HepG2 (cell line): ENCODE measurements at regions not wholly inside any gene's neighbourhood (a gene's known extent, or its start where the extent isn't known, plus 50 kb on each side); places are given as distances from the start of the nearest gene placed in this dataset.

Source experiments
- ATAC-seq: fragments of 200-7000 bp; cut with Tn5 transposase; 3 replicates; pipeline ENCODE4 v1.9.1; 2020; ENCODE audit warnings: mild to moderate bottlenecking, moderate library complexity
- BruUV-seq: library from RNA; stranded (reverse); fragments of 400-500 nt; replicated peaks from 2 replicates; lab custom pipeline; 2021; lab: Mats Ljungman, UMichigan
- CTCF ChIA-PET: fragments of 300-600 bp; formaldehyde crosslinking; extraction: SDS; loops from one replicate; lab custom pipeline; 2021; ENCODE audit warnings: low total read pairs, inconsistent platforms, low intra/inter-chr PET ratio; lab: Yijun Ruan, JAX
- POLR2A ChIA-PET: fragments of 350-600 bp; sonication (Branson Sonifier 250); formaldehyde crosslinking; loops from one replicate; lab custom pipeline; 2020; ENCODE audit warnings: antibody characterized with exemption, inconsistent platforms; lab: Yijun Ruan, JAX
- DNase-seq: peaks from one replicate; pipeline ENCODE4 v3.0.0-alpha.2; 2015; ENCODE audit warnings: low spot score
- FAIRE-seq: peaks from 3 replicates; lab custom pipeline; 2011; peaks lifted over from hg19 to GRCh38; lab: Jason Lieb, UNC
- H2AFZ ChIP-seq: one replicate; pipeline ENCODE4 v1.6.1; 2011; ENCODE audit warnings: low read length, inconsistent platforms
- H3K27ac ChIP-seq: fragments of 300-600 bp; 3 replicates; pipeline ENCODE4 v1.8.0; 2011; ENCODE audit warnings: mixed run types, mild to moderate bottlenecking, mixed read lengths, low read length, inconsistent platforms; ENCODE audit not compliant: insufficient read depth; ENCODE audit errors: extremely low read length
- H3K27me3 ChIP-seq, 2 experiments: fragments of 200-600 bp in 1 of 2; 2 replicates in 1 of 2; 3 replicates in 1 of 2; pipeline versions ENCODE4 v1.6.0 to v1.8.0; 2011; ENCODE audit warnings: low read length in 2 of 2, mild to moderate bottlenecking in 2 of 2, moderate library complexity in 2 of 2, inconsistent platforms in 1 of 2; ENCODE audit not compliant: insufficient read depth in 2 of 2, control insufficient read depth in 1 of 2
- H3K36me3 ChIP-seq, 2 experiments: fragments of 200-600 bp in 1 of 2; replicated peaks in 1 of 2; 2 replicates in 1 of 2; 3 replicates in 1 of 2; pipeline versions ENCODE4 v1.5.1 to v1.8.0; 2011; ENCODE audit warnings: low read length in 2 of 2, inconsistent platforms in 1 of 2; ENCODE audit not compliant: insufficient read depth in 2 of 2, control insufficient read depth in 1 of 2
- H3K4me1 ChIP-seq: 2 replicates; pipeline ENCODE4 v1.5.1; 2012; ENCODE audit warnings: low read length, inconsistent platforms; ENCODE audit not compliant: insufficient read depth
- H3K4me2 ChIP-seq: 2 replicates; pipeline ENCODE4 v1.6.0; 2011; ENCODE audit warnings: low read depth, low read length, inconsistent platforms
- H3K4me3 ChIP-seq, 3 experiments: fragments of 200-600 bp in 1 of 3; sonication (generic), shearing (Covaris generic) in 1 of 3; replicated peaks in 1 of 3; 2 replicates each; pipeline ENCODE4 v1.5.1; 2011 to 2016; ENCODE audit warnings: low read length in 3 of 3, inconsistent platforms in 2 of 3, low read depth in 2 of 3, mild to moderate bottlenecking in 2 of 3, control low read depth in 1 of 3, mixed read lengths in 1 of 3; ENCODE audit not compliant: insufficient read depth in 1 of 3
- H3K79me2 ChIP-seq: one replicate; pipeline ENCODE4 v1.6.1; 2011; ENCODE audit warnings: low read length, inconsistent platforms; ENCODE audit not compliant: insufficient read depth
- H3K9ac ChIP-seq: 2 replicates; pipeline ENCODE4 v1.6.0; 2011; ENCODE audit warnings: mild to moderate bottlenecking, low read depth, low read length, inconsistent platforms; ENCODE audit not compliant: insufficient read depth
- H3K9me3 ChIP-seq: 2 replicates; pipeline ENCODE4 v1.5.1; 2012; ENCODE audit warnings: mild to moderate bottlenecking, low read length
- H4K20me1 ChIP-seq: 2 replicates; pipeline ENCODE4 v1.6.0; 2011; ENCODE audit warnings: inconsistent platforms, mild to moderate bottlenecking, low read length, moderate library complexity; ENCODE audit not compliant: insufficient read depth
- DMTF1 ChIP-seq: sonication (generic); formaldehyde crosslinking; IDR thresholded peaks from 2 replicates; pipeline ENCODE4 v1.4.0; 2020; ENCODE audit warnings: mild to moderate bottlenecking, missing genetic modification reagents
- ETV5 ChIP-seq: IDR thresholded peaks from 2 replicates; pipeline ENCODE4 v1.6.1; 2018; ENCODE audit warnings: missing biosample characterization, missing genetic modification reagents, inconsistent platforms, borderline replicate concordance
- MAFF ChIP-seq: IDR thresholded peaks from 2 replicates; pipeline ENCODE4 v1.6.1; 2011; ENCODE audit warnings: low read depth, low read length, improper control_type of control experiment
- MAFK ChIP-seq, 2 experiments: IDR thresholded peaks in 1 of 2; conservative IDR thresholded peaks in 1 of 2; 2 replicates each; pipeline ENCODE4 v1.6.1; 2011; ENCODE audit warnings: improper control_type of control experiment in 2 of 2, low read length in 2 of 2
- PATZ1 ChIP-seq: sonication (generic); formaldehyde crosslinking; IDR thresholded peaks from 2 replicates; pipeline ENCODE4 v1.4.0; 2020; ENCODE audit warnings: missing genetic modification reagents
- SAP130 ChIP-seq: IDR thresholded peaks from 2 replicates; pipeline ENCODE4 v1.6.1; 2016; ENCODE audit warnings: low read depth
- XRCC5 ChIP-seq: fragments of 200-400 bp; formaldehyde crosslinking; optimal IDR thresholded peaks from 2 replicates; pipeline ENCODE3; 2017; ENCODE audit warnings: mild to moderate bottlenecking, low read length
- ZBTB21 ChIP-seq: sonication (generic); formaldehyde crosslinking; IDR thresholded peaks from 2 replicates; pipeline ENCODE4 v1.4.0; 2020; ENCODE audit warnings: missing genetic modification reagents
- WGBS: methylation state at CpG from one replicate; pipeline ENCODE4 v1.1.6; 2017; ENCODE audit warnings: low lambda C conversion rate; 5-methylcytosine and 5-hydroxymethylcytosine counted together
- in situ Hi-C: cut with HindIII; loops from 2 replicates; pipeline ENCODE4 v1.10.0; 2017; ENCODE audit warnings: low pct_unique_long_range_greater_than_20kb; ENCODE audit not compliant: extremely low pct_ligation_motif_present
- intact Hi-C: fragments of 100-400 bp; cut with micrococcal nuclease; formaldehyde crosslinking; loops from one replicate; pipeline ENCODE4 v1.10.0; 2022; ENCODE audit not compliant: unreplicated experiment

DNA sequence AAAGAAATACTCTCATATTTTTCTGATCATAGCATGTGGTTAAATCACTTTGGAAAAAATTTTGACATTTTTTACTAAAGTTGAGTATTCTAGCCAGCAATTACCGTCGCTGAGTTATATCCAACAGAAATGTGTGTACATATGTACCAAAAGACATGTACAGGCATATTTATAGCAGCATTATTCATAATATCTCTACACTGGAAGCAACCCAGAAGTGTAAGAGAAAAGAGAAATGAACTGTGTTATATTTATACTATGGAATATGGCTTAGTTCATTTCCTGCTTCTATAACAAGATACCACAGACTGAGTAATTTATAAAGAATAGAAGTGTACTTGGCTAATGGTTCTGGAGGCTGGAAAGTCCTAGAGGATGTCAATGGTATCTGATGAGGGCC is 474.0 kb upstream of the GJE1 start (continued):
- TF ChIP-seq SAP130 (CRISPR knock-in tag) (no peak), ETV5 (CRISPR knock-in tag) (no peak)

DNA sequence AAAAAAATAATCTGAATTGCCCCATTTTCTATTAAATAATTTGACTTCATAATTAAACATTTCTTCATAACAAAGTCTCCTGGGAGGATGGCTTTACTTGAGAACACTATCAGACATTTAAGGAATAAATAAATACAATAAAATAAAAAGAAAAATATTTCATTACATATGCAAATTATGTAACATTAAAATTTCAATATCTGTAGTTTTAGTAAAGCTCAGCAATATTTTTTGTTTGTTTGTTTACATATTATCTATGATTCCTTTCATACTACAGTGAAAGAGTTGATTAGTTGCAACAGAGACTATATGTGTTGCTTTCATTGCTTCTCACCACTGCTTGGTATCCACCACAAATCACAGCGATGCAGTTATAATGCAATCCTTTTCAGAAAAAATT is 474.9 kb upstream of the GJE1 start:
- POLR2A ChIA-PET: no interaction called here
- DNase-seq (no peak), ATAC-seq (no peak), FAIRE-seq (no peak)
- 4% methylated on average over 1 of the region's 1 CpG for WGBS
- TF ChIP-seq MAFK (conservative IDR thresholded peaks at IDR 0.05 in 1 of 2, IDR thresholded peaks at IDR 0.05 in 1 of 2; ENCODE audit: low read length in 2 of 2) (peak; percentile 28 to 70; a peak in 3 of 4 replicates), XRCC5 (no peak), DMTF1 (no peak), ZBTB21 (CRISPR knock-in tag) (no peak), MAFF (peak; percentile 33; the same call in 1 of the 2 replicates), PATZ1 (CRISPR knock-in tag) (no peak)
- Histone ChIP-seq H2AFZ (no peak overlapping the region), H3K9ac (no peak overlapping the region), H3K27ac (no peak overlapping the region), H3K36me3 (no peaks in the 10 kb centered on the region), H3K4me3 (no peak overlapping the region), H3K4me2 (no peak overlapping the region), H3K79me2 (no peaks in the 10 kb centered on the region), H3K27me3 (no peaks in the 10 kb centered on the region; a peak in 1 of 5 replicates), H3K4me1 (no peaks in the 10 kb centered on the region), H3K9me3 (no peaks in the 10 kb centered on the region), H4K20me1 (no peaks in the 10 kb centered on the region)
- intact Hi-C loops (no loop called here), in situ Hi-C loops (no loop called here)
- BruUV-seq: no TSS peak
- CTCF ChIA-PET: no interaction called here
